ENCODE measurements at regions not wholly inside any gene's neighbourhood (a gene's known extent, or its start where the extent isn't known, plus 50 kb on each side); places are given as distances from the start of the nearest gene placed in this dataset.
A peak's percentile ranks its signal among the peaks of the same experiment; 100 is the strongest.

DNA sequence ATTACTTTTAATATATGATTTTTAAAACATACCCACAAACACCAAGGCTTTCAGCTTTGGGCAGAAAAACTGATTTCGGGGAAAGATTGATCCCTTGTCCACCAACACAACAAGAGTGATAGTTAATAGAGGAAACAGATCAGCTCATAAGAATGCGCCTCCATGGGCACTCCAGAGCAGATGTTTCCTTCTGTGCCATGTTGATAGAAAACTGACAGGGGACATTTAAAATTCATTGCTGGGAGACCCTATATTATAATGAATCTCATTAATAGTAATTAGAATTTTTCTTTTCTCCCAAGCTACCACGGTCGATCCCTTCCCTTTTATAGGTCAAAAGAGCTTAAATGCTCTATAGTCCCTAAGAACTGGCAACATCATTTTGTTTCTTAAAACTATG, 431.2 kb downstream of the IRS2 start:
- H3K27me3 ChIP-seq (ENCODE audit: insufficient read depth, low read depth) = no peaks in the 10 kb centered on the region
- no peak overlapping the region for H2AFZ ChIP-seq
- H3F3A ChIP-seq (ENCODE audit: insufficient read depth, low read depth) = no peaks in the 10 kb centered on the region
- H3K9me3 ChIP-seq (ENCODE audit: insufficient read depth, low read depth) = no peaks in the 10 kb centered on the region
- intact Hi-C loops (cut with micrococcal nuclease; ENCODE audit: unreplicated experiment) = no loop called here
- no peak overlapping the region for H3K4me2 ChIP-seq
- CTCF ChIA-PET = no interaction called here
- no peaks in the 10 kb centered on the region for H3K79me2 ChIP-seq (ENCODE audit: low read depth)
- no peaks in the 10 kb centered on the region for H3K36me3 ChIP-seq (ENCODE audit: low read depth)
- no peaks in the 10 kb centered on the region for H4K20me1 ChIP-seq (ENCODE audit: insufficient read depth)
- H3K4me3 ChIP-seq = no peak overlapping the region
- H3K9me2 ChIP-seq (ENCODE audit: insufficient read depth) = no peaks in the 10 kb centered on the region
- TF ChIP-seq EZH2 (IDR thresholded peaks at IDR 0.05; ENCODE audit: low read depth) = no peak
- no peak overlapping the region for H3K27ac ChIP-seq
- 0 out of 2 replicates have a peak, but pooled peaks cover under 1% of the 10 kb centered on the region for H3K4me1 ChIP-seq (replicated peaks; ENCODE audit: insufficient read depth)
- no peak for DNase-seq
- no TSS peak for BruUV-seq (replicated peaks)
- POLR2A ChIA-PET (ENCODE audit: unreplicated experiment) = interaction anchor here (0.5 kb wide), 1 partner anchor 23 kb away, joined by 3 read pairs; no protein-coding TSS in a partner anchor

DNA sequence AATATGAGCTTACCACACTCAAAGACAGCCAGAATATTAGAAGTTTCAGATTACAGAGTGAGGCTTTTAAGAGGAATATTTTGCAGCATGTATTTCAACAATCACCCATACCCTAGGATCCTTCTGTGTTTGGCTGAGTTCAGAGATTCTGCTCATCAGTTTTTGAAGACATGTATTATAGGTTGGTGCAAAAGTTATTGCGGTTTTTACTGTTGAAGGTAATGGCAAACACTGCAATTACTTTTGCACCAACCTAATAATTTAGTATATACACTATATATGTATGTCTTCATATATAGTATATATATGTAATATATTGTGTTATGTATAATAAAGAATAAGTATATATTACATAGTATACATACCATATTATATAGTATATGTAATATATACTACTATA, 435.1 kb downstream of the IRS2 start:
- no TSS peak for BruUV-seq (replicated peaks)
- POLR2A ChIA-PET (ENCODE audit: unreplicated experiment) = no interaction called here

DNA sequence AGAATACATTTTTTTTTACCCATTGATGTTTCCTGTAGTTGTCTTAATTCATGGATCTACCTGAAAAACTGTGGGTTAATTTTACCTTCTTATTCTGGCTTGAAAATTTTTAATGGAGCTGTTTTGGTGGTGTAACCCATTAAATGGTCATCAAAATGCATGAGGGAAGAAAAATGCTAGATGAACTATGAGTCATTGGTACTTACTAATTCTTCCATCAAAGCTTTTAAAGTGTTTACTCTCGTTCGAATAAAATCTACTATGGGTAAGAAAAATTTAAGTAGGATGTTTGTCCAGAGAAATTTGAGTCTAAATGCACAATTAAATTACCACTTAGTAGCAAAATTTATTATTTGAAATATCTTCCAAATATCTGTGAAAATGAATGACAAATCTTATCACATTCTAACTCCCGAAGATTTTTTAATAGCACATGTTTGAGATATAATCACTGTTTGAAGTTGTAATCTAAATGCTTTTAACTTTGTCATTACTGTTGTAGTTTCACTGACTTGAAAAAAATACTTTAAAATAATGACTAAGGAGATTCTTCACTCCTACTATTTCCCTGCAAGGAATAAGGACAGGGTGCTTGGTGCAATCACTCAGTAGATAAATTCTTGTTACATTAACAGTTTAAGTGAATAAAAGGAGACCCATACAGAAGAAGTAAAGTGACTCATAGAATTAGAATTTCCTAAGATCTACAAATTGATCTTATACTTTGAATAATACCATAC, 437.7 kb downstream of the IRS2 start:
- TF ChIP-seq, protein P1, sequence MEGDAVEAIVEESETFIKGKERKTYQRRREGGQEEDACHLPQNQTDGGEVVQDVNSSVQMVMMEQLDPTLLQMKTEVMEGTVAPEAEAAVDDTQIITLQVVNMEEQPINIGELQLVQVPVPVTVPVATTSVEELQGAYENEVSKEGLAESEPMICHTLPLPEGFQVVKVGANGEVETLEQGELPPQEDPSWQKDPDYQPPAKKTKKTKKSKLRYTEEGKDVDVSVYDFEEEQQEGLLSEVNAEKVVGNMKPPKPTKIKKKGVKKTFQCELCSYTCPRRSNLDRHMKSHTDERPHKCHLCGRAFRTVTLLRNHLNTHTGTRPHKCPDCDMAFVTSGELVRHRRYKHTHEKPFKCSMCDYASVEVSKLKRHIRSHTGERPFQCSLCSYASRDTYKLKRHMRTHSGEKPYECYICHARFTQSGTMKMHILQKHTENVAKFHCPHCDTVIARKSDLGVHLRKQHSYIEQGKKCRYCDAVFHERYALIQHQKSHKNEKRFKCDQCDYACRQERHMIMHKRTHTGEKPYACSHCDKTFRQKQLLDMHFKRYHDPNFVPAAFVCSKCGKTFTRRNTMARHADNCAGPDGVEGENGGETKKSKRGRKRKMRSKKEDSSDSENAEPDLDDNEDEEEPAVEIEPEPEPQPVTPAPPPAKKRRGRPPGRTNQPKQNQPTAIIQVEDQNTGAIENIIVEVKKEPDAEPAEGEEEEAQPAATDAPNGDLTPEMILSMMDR (conservative IDR thresholded peaks at IDR 0.05) = no peak
- TF ChIP-seq EZH2 (IDR thresholded peaks at IDR 0.05; ENCODE audit: low read depth) = no peak
- Histone ChIP-seq H3K79me2 (ENCODE audit: low read depth) (no peaks in the 10 kb centered on the region), H3K4me3 (no peak overlapping the region), H3K36me3 (ENCODE audit: low read depth) (no peaks in the 10 kb centered on the region), H2AFZ (no peak overlapping the region), H3K9me3 (ENCODE audit: insufficient read depth, low read depth) (no peaks in the 10 kb centered on the region), H3K4me2 (peak overlapping the region; percentile 50), H3K4me1 (replicated peaks; ENCODE audit: insufficient read depth) (peaks cover 37% of the 10 kb centered on the region), H3F3A (ENCODE audit: insufficient read depth, low read depth) (peaks cover 13% of the 10 kb centered on the region; the same call in 1 of the 2 replicates), H4K20me1 (ENCODE audit: insufficient read depth) (no peaks in the 10 kb centered on the region), H3K27ac (peak overlapping the region; percentile 72), H3K9me2 (ENCODE audit: insufficient read depth) (no peaks in the 10 kb centered on the region), H3K27me3 (ENCODE audit: insufficient read depth, low read depth) (no peaks in the 10 kb centered on the region)
- DNase-seq = peak in 1 of 2 experiments; percentile 83
- intact Hi-C loops (cut with micrococcal nuclease; ENCODE audit: unreplicated experiment) = loop anchor here (10.0 kb wide), 1 partner anchor 666 kb away; no protein-coding TSS in a partner anchor
- ChIA-PET CTCF (no interaction called here), POLR2A (ENCODE audit: unreplicated experiment) (no interaction called here)
- no TSS peak for BruUV-seq (replicated peaks)

More for the DNA sequence above, 435.1 kb downstream of the IRS2 start:
- Histone ChIP-seq H3K4me1 (replicated peaks; ENCODE audit: insufficient read depth) (peaks cover 22% of the 10 kb centered on the region), H3K27ac (no peak overlapping the region), H3F3A (ENCODE audit: insufficient read depth, low read depth) (peaks cover 13% of the 10 kb centered on the region; the same call in 1 of the 2 replicates), H3K4me2 (no peak overlapping the region), H3K36me3 (ENCODE audit: low read depth) (no peaks in the 10 kb centered on the region), H2AFZ (no peak overlapping the region), H3K9me3 (ENCODE audit: insufficient read depth, low read depth) (no peaks in the 10 kb centered on the region), H3K79me2 (ENCODE audit: low read depth) (no peaks in the 10 kb centered on the region), H3K9me2 (ENCODE audit: insufficient read depth) (no peaks in the 10 kb centered on the region), H4K20me1 (ENCODE audit: insufficient read depth) (no peaks in the 10 kb centered on the region), H3K27me3 (ENCODE audit: insufficient read depth, low read depth) (no peaks in the 10 kb centered on the region), H3K4me3 (no peak overlapping the region)
- intact Hi-C loops (cut with micrococcal nuclease; ENCODE audit: unreplicated experiment) = no loop called here
- DNase-seq = no peak
- TF ChIP-seq EZH2 (IDR thresholded peaks at IDR 0.05; ENCODE audit: low read depth) = no peak
- TF ChIP-seq, protein P1 (conservative IDR thresholded peaks at IDR 0.05) = no peak
- CTCF ChIA-PET = no interaction called here
